Mucosa of rectum (tissue), 2 donors: ENCODE measurements at regions not wholly inside any gene's neighbourhood (a gene's known extent, or its start where the extent isn't known, plus 50 kb on each side); places are given as distances from the start of the nearest gene placed in this dataset.
A peak's percentile ranks its signal among the peaks of the same experiment; 100 is the strongest.

ENCODE experiments used
- H3K27ac ChIP-seq, 2 donors: one replicate each; pipeline ENCODE4 v1.7.0; 2013; ENCODE audit warnings: inconsistent platforms in 2 of 2, low read depth in 2 of 2, low read length in 2 of 2
- H3K27me3 ChIP-seq, 2 donors: one replicate each; pipeline ENCODE4 v1.7.0; 2013; ENCODE audit warnings: low read length in 2 of 2; ENCODE audit not compliant: control insufficient read depth in 2 of 2, insufficient read depth in 2 of 2
- H3K36me3 ChIP-seq, 2 donors: one replicate each; pipeline ENCODE4 v1.7.0; 2013; ENCODE audit warnings: low read length in 2 of 2; ENCODE audit not compliant: control insufficient read depth in 2 of 2, insufficient read depth in 2 of 2
- H3K4me1 ChIP-seq, 2 donors: one replicate each; pipeline ENCODE4 v1.7.0; 2013; ENCODE audit warnings: low read length in 2 of 2, mild to moderate bottlenecking in 1 of 2; ENCODE audit not compliant: control insufficient read depth in 2 of 2, insufficient read depth in 2 of 2
- H3K4me3 ChIP-seq, 2 donors: one replicate each; pipeline ENCODE4 v1.7.0; 2013; ENCODE audit warnings: low read length in 2 of 2
- H3K9ac ChIP-seq, 2 donors: one replicate each; pipeline ENCODE4 v1.7.0; 2013; ENCODE audit warnings: low read length in 2 of 2, low read depth in 1 of 2, mild to moderate bottlenecking in 1 of 2
- H3K9me3 ChIP-seq, 2 donors: one replicate each; pipeline ENCODE4 v1.7.0; 2013; ENCODE audit warnings: low read length in 2 of 2; ENCODE audit not compliant: control insufficient read depth in 2 of 2
- donor health status: healthy.
- donor health status: Normal muscosa, but diverticular disease.

- Histone ChIP-seq H3K9me3 (no peaks in the 10 kb centered on the region), H3K27me3 (no peaks in the 10 kb centered on the region), H3K36me3 (no peaks in the 10 kb centered on the region)
These were observed 2075.1 kb upstream of the CDH9 start for GRCh38 chr5:29113516-29113915.

GRCh38 chr5:29099585-29099984 lies 2061.2 kb upstream of the CDH9 start:
- H3K4me1 ChIP-seq = no peaks in the 10 kb centered on the region
- no peaks in the 10 kb centered on the region for H3K27me3 ChIP-seq
- H3K4me3 ChIP-seq = no peak overlapping the region
- no peaks in the 10 kb centered on the region for H3K36me3 ChIP-seq
- no peak overlapping the region for H3K27ac ChIP-seq
- no peak overlapping the region for H3K9ac ChIP-seq
- no peaks in the 10 kb centered on the region for H3K9me3 ChIP-seq

More at GRCh38 chr5:29113516-29113915, 2075.1 kb upstream of the CDH9 start:
- no peaks in the 10 kb centered on the region for H3K4me1 ChIP-seq
- no peak overlapping the region for H3K27ac ChIP-seq
- no peak overlapping the region for H3K9ac ChIP-seq
- no peak overlapping the region for H3K4me3 ChIP-seq

- H3K4me3 ChIP-seq = no peak overlapping the region
- no peaks in the 10 kb centered on the region for H3K27me3 ChIP-seq
- no peak overlapping the region for H3K27ac ChIP-seq
- H3K9me3 ChIP-seq = no peaks in the 10 kb centered on the region
- no peaks in the 10 kb centered on the region for H3K4me1 ChIP-seq
- no peaks in the 10 kb centered on the region for H3K36me3 ChIP-seq
- H3K9ac ChIP-seq = no peak overlapping the region
These were observed 2051.3 kb upstream of the CDH9 start for GRCh38 chr5:29089591-29090130.

- Histone ChIP-seq H3K27ac (no peak overlapping the region), H3K4me3 (no peak overlapping the region), H3K9me3 (no peaks in the 10 kb centered on the region), H3K9ac (no peak overlapping the region), H3K27me3 (no peaks in the 10 kb centered on the region), H3K36me3 (no peaks in the 10 kb centered on the region), H3K4me1 (no peaks in the 10 kb centered on the region)
These were observed 2046.8 kb upstream of the CDH9 start for GRCh38 chr5:29085142-29085541.

GRCh38 chr5:29079771-29080170 lies 2041.4 kb upstream of the CDH9 start:
- Histone ChIP-seq H3K27me3 (no peaks in the 10 kb centered on the region), H3K36me3 (no peaks in the 10 kb centered on the region), H3K4me3 (no peak overlapping the region), H3K9ac (no peak overlapping the region), H3K4me1 (no peaks in the 10 kb centered on the region), H3K9me3 (no peaks in the 10 kb centered on the region), H3K27ac (no peak overlapping the region)

GRCh38 chr5:29077451-29077850 lies 2039.1 kb upstream of the CDH9 start:
- H3K9me3 ChIP-seq = no peaks in the 10 kb centered on the region
- no peak overlapping the region for H3K9ac ChIP-seq
- no peak overlapping the region for H3K27ac ChIP-seq
- no peak overlapping the region for H3K4me3 ChIP-seq
- H3K4me1 ChIP-seq = no peaks in the 10 kb centered on the region
- no peaks in the 10 kb centered on the region for H3K36me3 ChIP-seq
- H3K27me3 ChIP-seq = no peaks in the 10 kb centered on the region

GRCh38 chr5:29069104-29069402 lies 2030.7 kb upstream of the CDH9 start:
- no peaks in the 10 kb centered on the region for H3K9me3 ChIP-seq
- peaks cover 0 to 12% of the 10 kb centered on the region in 2 donors for H3K4me1 ChIP-seq
- peak overlapping the region; percentile 61 to 68 for H3K27ac ChIP-seq
- H3K9ac ChIP-seq = peak overlapping the region in 1 of 2 donors; percentile 24
- peak overlapping the region; percentile 44 to 61 for H3K4me3 ChIP-seq
- H3K36me3 ChIP-seq = no peaks in the 10 kb centered on the region
- no peaks in the 10 kb centered on the region for H3K27me3 ChIP-seq

- Histone ChIP-seq H3K9ac (no peak overlapping the region), H3K4me3 (no peak overlapping the region), H3K36me3 (no peaks in the 10 kb centered on the region), H3K27ac (no peak overlapping the region), H3K27me3 (no peaks in the 10 kb centered on the region), H3K9me3 (no peaks in the 10 kb centered on the region), H3K4me1 (no peaks in the 10 kb centered on the region)
These were observed 2023.0 kb upstream of the CDH9 start for GRCh38 chr5:29061381-29061780.

- Histone ChIP-seq H3K36me3 (no peaks in the 10 kb centered on the region), H3K9me3 (no peaks in the 10 kb centered on the region), H3K4me3 (no peak overlapping the region), H3K9ac (no peak overlapping the region), H3K27ac (no peak overlapping the region), H3K4me1 (no peaks in the 10 kb centered on the region), H3K27me3 (no peaks in the 10 kb centered on the region)
These were observed 2016.3 kb upstream of the CDH9 start for GRCh38 chr5:29054694-29055093.

- no peak overlapping the region for H3K4me3 ChIP-seq
These were observed 2015.9 kb upstream of the CDH9 start for GRCh38 chr5:29054282-29054681.

GRCh38 chr5:29051509-29051908 lies 2013.1 kb upstream of the CDH9 start:
- Histone ChIP-seq H3K36me3 (no peaks in the 10 kb centered on the region), H3K4me3 (no peak overlapping the region), H3K27me3 (no peaks in the 10 kb centered on the region), H3K9me3 (no peaks in the 10 kb centered on the region), H3K4me1 (no peaks in the 10 kb centered on the region), H3K9ac (no peak overlapping the region), H3K27ac (no peak overlapping the region)

More at GRCh38 chr5:29054282-29054681, 2015.9 kb upstream of the CDH9 start:
- no peaks in the 10 kb centered on the region for H3K36me3 ChIP-seq
- no peaks in the 10 kb centered on the region for H3K4me1 ChIP-seq
- no peak overlapping the region for H3K9ac ChIP-seq
- H3K27ac ChIP-seq = no peak overlapping the region
- no peaks in the 10 kb centered on the region for H3K9me3 ChIP-seq
- H3K27me3 ChIP-seq = no peaks in the 10 kb centered on the region
